ENCODE measurements at regions not wholly inside any gene's neighbourhood (a gene's known extent, or its start where the extent isn't known, plus 50 kb on each side); places are given as distances from the start of the nearest gene placed in this dataset.

DNA sequence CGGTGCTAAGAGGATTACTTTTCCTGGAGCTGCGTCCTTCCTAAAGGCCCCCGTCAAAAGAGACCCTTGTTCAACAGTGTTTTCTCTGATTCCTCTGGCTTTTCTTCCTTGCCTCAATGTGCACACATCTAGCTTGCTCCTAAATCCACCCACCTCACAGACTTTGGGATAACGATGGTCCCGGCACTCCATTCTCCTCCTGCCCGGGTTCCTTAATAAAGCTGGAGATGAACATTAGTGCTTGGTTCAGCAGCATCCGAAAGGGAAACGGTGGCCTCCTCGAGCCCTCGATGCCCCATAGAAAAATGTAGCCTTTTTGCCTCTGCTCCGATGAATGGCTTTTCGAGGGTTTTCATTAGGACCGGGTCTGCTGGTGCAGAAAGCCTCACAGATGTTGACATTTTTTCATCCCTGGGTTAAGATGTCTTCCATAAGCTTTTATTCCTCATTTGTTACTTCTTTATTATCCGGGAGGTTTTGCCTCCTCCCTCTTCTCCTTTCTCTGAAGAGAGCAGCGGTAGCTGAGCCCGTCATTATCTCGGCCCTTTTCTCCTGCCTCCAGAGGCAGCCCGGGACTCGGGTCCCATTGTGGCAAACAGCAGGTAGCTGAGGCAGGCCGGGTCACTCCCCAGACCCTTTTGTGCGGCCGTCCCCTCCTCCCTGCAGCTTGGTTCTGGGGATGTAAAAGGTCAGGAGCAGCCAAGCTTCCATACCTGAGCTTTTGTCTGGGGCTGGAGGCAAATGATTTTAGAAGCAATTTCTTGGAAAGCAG is 64.6 kb downstream of the CPN2 start:
- TF ChIP-seq POLR2A (IDR thresholded peaks at IDR 0.05) = no peak
- TF ChIP-seq, protein P1, sequence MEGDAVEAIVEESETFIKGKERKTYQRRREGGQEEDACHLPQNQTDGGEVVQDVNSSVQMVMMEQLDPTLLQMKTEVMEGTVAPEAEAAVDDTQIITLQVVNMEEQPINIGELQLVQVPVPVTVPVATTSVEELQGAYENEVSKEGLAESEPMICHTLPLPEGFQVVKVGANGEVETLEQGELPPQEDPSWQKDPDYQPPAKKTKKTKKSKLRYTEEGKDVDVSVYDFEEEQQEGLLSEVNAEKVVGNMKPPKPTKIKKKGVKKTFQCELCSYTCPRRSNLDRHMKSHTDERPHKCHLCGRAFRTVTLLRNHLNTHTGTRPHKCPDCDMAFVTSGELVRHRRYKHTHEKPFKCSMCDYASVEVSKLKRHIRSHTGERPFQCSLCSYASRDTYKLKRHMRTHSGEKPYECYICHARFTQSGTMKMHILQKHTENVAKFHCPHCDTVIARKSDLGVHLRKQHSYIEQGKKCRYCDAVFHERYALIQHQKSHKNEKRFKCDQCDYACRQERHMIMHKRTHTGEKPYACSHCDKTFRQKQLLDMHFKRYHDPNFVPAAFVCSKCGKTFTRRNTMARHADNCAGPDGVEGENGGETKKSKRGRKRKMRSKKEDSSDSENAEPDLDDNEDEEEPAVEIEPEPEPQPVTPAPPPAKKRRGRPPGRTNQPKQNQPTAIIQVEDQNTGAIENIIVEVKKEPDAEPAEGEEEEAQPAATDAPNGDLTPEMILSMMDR (IDR thresholded peaks at IDR 0.05) = no peak

Measured in body of pancreas (tissue), 4 donors.